Calu3 (cell line): ENCODE measurements at regions not wholly inside any gene's neighbourhood (a gene's known extent, or its start where the extent isn't known, plus 50 kb on each side); places are given as distances from the start of the nearest gene placed in this dataset.

Experiments
- BruUV-seq: library from RNA; stranded (reverse); fragments of 400-500 nt; replicated peaks from 2 replicates; lab custom pipeline; 2021; lab: Mats Ljungman, UMichigan
- CTCF ChIA-PET: fragments of 300-600 bp; sonication (Branson Sonifier 250); formaldehyde crosslinking; loops from one replicate; lab custom pipeline; 2022; ENCODE audit warnings: antibody characterized with exemption; lab: Charles Lee
- DNase-seq: peaks from one replicate; pipeline ENCODE4 v3.0.0; 2022
- H3K27ac Mint-ChIP-seq: one replicate; pipeline ENCODE4 v1.8.0; 2022; ENCODE audit warnings: mixed read lengths; ENCODE audit not compliant: unreplicated experiment
- H3K27me3 Mint-ChIP-seq: one replicate; pipeline ENCODE4 v1.8.0; 2022; ENCODE audit warnings: mixed read lengths; ENCODE audit not compliant: unreplicated experiment
- H3K36me3 Mint-ChIP-seq: one replicate; pipeline ENCODE4 v1.8.0; 2022; ENCODE audit warnings: mild to moderate bottlenecking, moderate library complexity, mixed read lengths; ENCODE audit not compliant: insufficient read depth, unreplicated experiment
- H3K4me1 Mint-ChIP-seq: one replicate; pipeline ENCODE4 v1.8.0; 2022; ENCODE audit warnings: mild to moderate bottlenecking, low read depth, mixed read lengths; ENCODE audit not compliant: unreplicated experiment
- H3K4me3 Mint-ChIP-seq: one replicate; pipeline ENCODE4 v1.8.0; 2022; ENCODE audit warnings: mild to moderate bottlenecking, low read depth, moderate library complexity, mixed read lengths; ENCODE audit not compliant: unreplicated experiment
- H3K9me3 Mint-ChIP-seq: one replicate; pipeline ENCODE4 v1.8.0; 2022; ENCODE audit warnings: low read depth, mixed read lengths; ENCODE audit not compliant: unreplicated experiment
- intact Hi-C: fragments of 100-400 bp; cut with micrococcal nuclease; formaldehyde crosslinking; loops from one replicate; pipeline ENCODE4 v1.10.0; 2022; ENCODE audit not compliant: unreplicated experiment
- TF ChIP-seq, protein P1 (sequence below): fragments of 200-600 bp; IDR thresholded peaks from one replicate; pipeline ENCODE4 v1.8.0; 2022; ENCODE audit warnings: antibody characterized with exemption; ENCODE audit not compliant: unreplicated experiment

DNA sequence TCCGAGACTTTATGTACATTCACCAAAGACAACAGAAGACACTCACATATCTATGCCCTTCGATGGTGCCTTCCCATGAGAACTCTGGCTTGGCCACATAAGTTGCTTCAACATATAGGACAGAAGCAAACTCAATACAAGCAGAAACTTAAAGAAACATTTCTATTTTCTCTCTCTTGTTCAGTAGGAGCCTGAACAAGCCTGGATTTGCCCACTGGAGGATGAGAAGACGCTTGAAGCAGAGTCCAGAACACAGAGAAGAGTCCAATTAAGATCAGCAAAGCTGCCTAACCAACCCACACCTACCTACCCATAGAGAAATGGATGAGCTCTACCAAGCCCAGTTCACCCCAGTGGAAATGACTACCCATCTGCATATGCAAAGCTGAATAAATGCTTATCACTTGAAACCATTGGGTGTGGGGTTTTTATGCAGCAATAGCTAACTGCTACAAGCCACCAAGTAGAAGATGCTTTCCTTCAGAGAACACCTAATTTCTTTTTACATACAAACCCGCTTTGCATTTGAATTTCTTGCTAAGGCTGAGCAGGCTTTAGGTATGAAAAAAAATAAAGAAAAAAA lies 337.9 kb upstream of the DYNLRB2 start:
- Mint-ChIP-seq H3K9me3 (peaks cover 15% of the 10 kb centered on the region), H3K4me3 (no peak overlapping the region), H3K27me3 (no peaks in the 10 kb centered on the region), H3K4me1 (peaks cover 15% of the 10 kb centered on the region), H3K36me3 (no peaks in the 10 kb centered on the region), H3K27ac (no peak overlapping the region)
- TF ChIP-seq, protein P1, sequence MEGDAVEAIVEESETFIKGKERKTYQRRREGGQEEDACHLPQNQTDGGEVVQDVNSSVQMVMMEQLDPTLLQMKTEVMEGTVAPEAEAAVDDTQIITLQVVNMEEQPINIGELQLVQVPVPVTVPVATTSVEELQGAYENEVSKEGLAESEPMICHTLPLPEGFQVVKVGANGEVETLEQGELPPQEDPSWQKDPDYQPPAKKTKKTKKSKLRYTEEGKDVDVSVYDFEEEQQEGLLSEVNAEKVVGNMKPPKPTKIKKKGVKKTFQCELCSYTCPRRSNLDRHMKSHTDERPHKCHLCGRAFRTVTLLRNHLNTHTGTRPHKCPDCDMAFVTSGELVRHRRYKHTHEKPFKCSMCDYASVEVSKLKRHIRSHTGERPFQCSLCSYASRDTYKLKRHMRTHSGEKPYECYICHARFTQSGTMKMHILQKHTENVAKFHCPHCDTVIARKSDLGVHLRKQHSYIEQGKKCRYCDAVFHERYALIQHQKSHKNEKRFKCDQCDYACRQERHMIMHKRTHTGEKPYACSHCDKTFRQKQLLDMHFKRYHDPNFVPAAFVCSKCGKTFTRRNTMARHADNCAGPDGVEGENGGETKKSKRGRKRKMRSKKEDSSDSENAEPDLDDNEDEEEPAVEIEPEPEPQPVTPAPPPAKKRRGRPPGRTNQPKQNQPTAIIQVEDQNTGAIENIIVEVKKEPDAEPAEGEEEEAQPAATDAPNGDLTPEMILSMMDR, result no peak
- no TSS peak for BruUV-seq
- CTCF ChIA-PET, result no interaction called here
- no peak for DNase-seq
- intact Hi-C loops, result no loop called here

DNA sequence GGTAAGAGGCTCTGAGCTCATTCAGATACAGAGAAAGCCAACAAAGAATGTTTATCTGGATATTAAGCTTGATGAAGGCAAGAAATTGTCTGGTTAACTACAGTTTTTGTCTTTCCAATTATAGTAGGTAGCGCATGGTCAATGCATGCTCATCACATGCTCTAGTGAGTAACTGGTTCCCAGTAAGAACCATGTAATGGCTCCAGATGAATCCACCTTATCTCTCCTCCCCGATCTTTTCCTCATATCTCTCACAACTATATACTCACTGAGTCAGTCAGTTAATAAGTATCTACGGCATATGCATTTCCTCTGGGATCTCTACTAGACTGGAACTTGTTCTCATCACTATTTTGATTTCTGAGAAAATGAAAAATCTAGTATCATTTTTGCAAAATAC lies 340.7 kb upstream of the DYNLRB2 start:
- no TSS peak for BruUV-seq
- Mint-ChIP-seq H3K27me3 (no peaks in the 10 kb centered on the region), H3K4me1 (peaks cover 15% of the 10 kb centered on the region), H3K27ac (no peak overlapping the region), H3K9me3 (peaks cover 15% of the 10 kb centered on the region), H3K4me3 (no peak overlapping the region), H3K36me3 (no peaks in the 10 kb centered on the region)
- TF ChIP-seq, protein P1, result no peak
- intact Hi-C loops, result no loop called here
- CTCF ChIA-PET, result no interaction called here
- DNase-seq, result no peak

DNA sequence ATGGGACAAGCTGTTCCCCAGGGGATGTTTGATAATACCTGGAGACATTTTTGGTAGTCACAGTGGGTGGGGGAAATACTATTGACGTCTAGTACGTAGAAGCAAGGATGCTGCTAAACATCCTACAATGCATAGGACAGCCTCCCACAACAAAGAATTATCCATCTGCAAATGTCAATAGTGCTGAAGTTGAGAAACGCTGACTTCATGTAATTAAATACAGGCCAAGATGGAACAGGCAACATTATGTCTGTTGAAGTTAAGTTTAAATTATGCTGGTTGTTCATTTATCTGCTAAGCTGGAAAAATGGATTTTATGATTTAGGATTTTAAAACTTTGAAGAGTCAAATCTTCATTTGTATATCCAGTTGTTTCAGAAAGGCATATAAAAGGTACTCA lies 341.2 kb upstream of the DYNLRB2 start:
- TF ChIP-seq, protein P1, result no peak

DNA sequence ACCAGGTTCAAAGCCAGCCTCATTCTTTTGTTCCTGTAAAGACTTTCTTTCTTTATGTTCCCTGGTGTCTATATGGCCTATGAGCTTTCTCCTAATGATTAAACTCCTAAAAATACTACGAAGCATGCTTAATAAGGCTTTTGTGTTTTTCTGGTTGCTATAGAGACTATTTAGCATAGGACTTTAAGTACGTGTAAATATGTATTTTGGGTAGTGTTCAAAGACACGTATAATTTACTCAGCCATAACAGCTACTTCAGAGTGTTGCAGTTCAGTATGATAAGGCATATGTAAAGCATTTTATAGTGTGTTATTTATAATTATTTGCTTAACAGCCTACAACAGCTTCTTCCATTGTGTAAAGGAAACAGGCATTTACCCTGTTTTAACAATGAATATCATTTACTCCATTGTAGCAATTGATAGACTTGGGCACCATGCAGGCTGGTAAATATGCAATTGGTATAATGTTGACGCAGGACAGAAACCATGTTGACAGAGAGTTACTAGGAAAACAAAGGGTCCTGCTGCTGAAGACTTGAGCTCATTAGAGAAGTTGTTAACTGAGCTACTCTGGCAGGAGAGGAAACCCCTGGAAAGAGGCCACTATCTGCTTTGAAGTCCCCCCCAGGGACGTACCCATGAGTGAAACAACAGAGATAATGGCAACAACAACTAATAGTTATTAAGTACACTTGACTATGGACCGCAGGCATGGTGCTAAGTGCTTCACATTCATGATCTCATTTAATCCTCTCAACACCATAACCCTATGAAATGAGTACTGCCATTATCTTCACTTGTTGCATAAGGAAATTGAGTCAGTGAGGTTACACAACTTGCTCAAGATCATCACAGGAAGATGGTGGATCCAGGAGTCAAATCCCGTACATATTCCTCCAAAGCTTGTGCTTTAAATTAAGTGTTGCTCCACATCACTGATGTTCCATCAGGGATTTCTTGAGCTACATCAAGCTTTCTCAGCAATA lies 342.2 kb upstream of the DYNLRB2 start:
- no peak overlapping the region for H3K4me3 Mint-ChIP-seq
- BruUV-seq, result no TSS peak
- H3K27ac Mint-ChIP-seq, result peak overlapping the region; percentile 31
- no peak for DNase-seq
- H3K27me3 Mint-ChIP-seq, result no peaks in the 10 kb centered on the region
- no peaks in the 10 kb centered on the region for H3K36me3 Mint-ChIP-seq
- CTCF ChIA-PET, result no interaction called here
- TF ChIP-seq, protein P1, result no peak
- intact Hi-C loops, result no loop called here
- H3K4me1 Mint-ChIP-seq, result peaks cover 15% of the 10 kb centered on the region
- H3K9me3 Mint-ChIP-seq, result peaks cover 12% of the 10 kb centered on the region

More for the DNA sequence above, 341.2 kb upstream of the DYNLRB2 start:
- H3K9me3 Mint-ChIP-seq, result peaks cover 12% of the 10 kb centered on the region
- CTCF ChIA-PET, result no interaction called here
- H3K4me3 Mint-ChIP-seq, result no peak overlapping the region
- peaks cover 15% of the 10 kb centered on the region for H3K4me1 Mint-ChIP-seq
- no peaks in the 10 kb centered on the region for H3K36me3 Mint-ChIP-seq
- H3K27me3 Mint-ChIP-seq, result no peaks in the 10 kb centered on the region
- no peak for DNase-seq
- H3K27ac Mint-ChIP-seq, result no peak overlapping the region
- no TSS peak for BruUV-seq
- intact Hi-C loops, result no loop called here
